Esophagus squamous epithelium (tissue), 5 donors: ENCODE measurements at regions not wholly inside any gene's neighbourhood (a gene's known extent, or its start where the extent isn't known, plus 50 kb on each side); places are given as distances from the start of the nearest gene placed in this dataset.
A peak's percentile ranks its signal among the peaks of the same experiment; 100 is the strongest.

Experiments
- DNase-seq: peaks from one replicate; lab custom pipeline; 2025; lab: John Stamatoyannopoulos, UW
- H3K27ac ChIP-seq, 4 donors: fragments of 200-600 bp; sonication (generic); one replicate each; pipeline ENCODE4 v1.5.1; 2016 to 2019; ENCODE audit warnings: mild to moderate bottlenecking in 1 of 4
- H3K27me3 ChIP-seq, 4 donors: fragments of 200-600 bp; sonication (generic); 1 replicate in 3 of 4; 2 replicates in 1 of 4; pipeline versions ENCODE4 v1.5.1 to v1.6.0; 2017 to 2021; ENCODE audit warnings: antibody characterized with exemption in 1 of 4
- H3K36me3 ChIP-seq, 3 donors: fragments of 200-600 bp; sonication (generic); one replicate each; pipeline ENCODE4 v1.5.1; 2016 to 2019
- H3K4me1 ChIP-seq, 3 donors: fragments of 200-600 bp; sonication (generic); one replicate each; pipeline ENCODE4 v1.5.1; 2017 to 2019
- H3K4me3 ChIP-seq, 4 donors: fragments of 200-600 bp; sonication (generic); 1 replicate in 3 of 4; 2 replicates in 1 of 4; pipeline ENCODE4 v1.5.1; 2016 to 2019; ENCODE audit warnings: mild to moderate bottlenecking in 2 of 4, moderate library complexity in 1 of 4
- H3K9me3 ChIP-seq, 3 donors: fragments of 200-600 bp; sonication (generic); one replicate each; pipeline ENCODE4 v1.5.1; 2016 to 2019
- CTCF ChIP-seq, 6 experiments: fragments of 450-650 bp in 4 of 6; fragments of 200-600 bp in 2 of 6; sonication (generic) in 2 of 6; IDR thresholded peaks; one replicate each; pipeline ENCODE4 v1.5.1; 2016 to 2019; ENCODE audit warnings: antibody characterized with exemption in 6 of 6, mild to moderate bottlenecking in 4 of 6, moderate library complexity in 4 of 6
- POLR2A ChIP-seq, 4 donors: fragments of 450-650 bp; IDR thresholded peaks; one replicate each; pipeline ENCODE4 v1.6.1; 2017; ENCODE audit warnings: antibody characterized with exemption in 4 of 4, mild to moderate bottlenecking in 4 of 4, moderate library complexity in 3 of 4
- WGBS, 2 donors: methylation state at CpG; one replicate each; pipeline ENCODE4 v1.1.5; 2018; 5-methylcytosine and 5-hydroxymethylcytosine counted together
- intact Hi-C: fragments of 100-400 bp; cut with DNase I; formaldehyde crosslinking; loops from one replicate; pipeline ENCODE4 v1.15.0; 2022
- donor health status: DM: yes; HTN: yes; CAD: no.

GRCh38 chr3:102129760-102130608 lies 280.7 kb downstream of the NFKBIZ start:
- Histone ChIP-seq H3K9me3 (no peaks in the 10 kb centered on the region), H3K4me1 (peaks cover 6 to 33% (median 27%) of the 10 kb centered on the region in 3 donors), H3K4me3 (no peak overlapping the region), H3K27ac (peak overlapping the region; percentile 62 to 86 (median 66)), H3K27me3 (no peaks in the 10 kb centered on the region), H3K36me3 (no peaks in the 10 kb centered on the region)
- TF ChIP-seq POLR2A (IDR thresholded peaks at IDR 0.05) (no peak), CTCF (IDR thresholded peaks at IDR 0.05) (no peak)
- DNase-seq = no peak
- WGBS, 2 donors = 21 to 27% methylated on average over 3 of the region's 3 CpGs
- intact Hi-C loops = no loop called here

DNA sequence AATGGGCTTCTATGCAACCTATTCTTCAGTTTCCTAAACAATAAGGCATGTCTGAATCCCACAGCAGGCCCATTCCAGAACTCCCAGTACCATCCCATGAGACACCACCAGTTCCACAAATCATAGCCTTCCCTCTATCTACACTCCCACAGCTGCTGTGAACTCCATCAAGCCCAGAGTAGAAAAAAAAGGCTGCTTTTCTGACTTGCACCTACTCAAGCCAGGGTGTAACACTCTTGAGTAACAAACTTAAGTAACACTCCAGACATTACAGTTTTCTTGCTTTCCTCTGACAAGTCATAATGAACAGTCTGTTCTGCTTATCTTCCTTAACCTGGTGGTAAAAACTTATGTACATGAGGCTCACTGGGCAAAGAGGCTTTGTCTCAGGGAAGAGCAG lies 283.1 kb downstream of the NFKBIZ start:
- Histone ChIP-seq H3K4me3 (no peak overlapping the region), H3K4me1 (peaks cover 6 to 31% (median 23%) of the 10 kb centered on the region in 3 donors), H3K27me3 (no peaks in the 10 kb centered on the region), H3K36me3 (no peaks in the 10 kb centered on the region), H3K9me3 (no peaks in the 10 kb centered on the region), H3K27ac (peak overlapping the region in 1 of 4 donors; percentile 16)
- DNase-seq = no peak
- intact Hi-C loops = no loop called here
- TF ChIP-seq CTCF (IDR thresholded peaks at IDR 0.05) = no peak
- no peak for TF ChIP-seq POLR2A (IDR thresholded peaks at IDR 0.05)

- DNase-seq = no peak
- H3K4me1 ChIP-seq = peaks cover 6 to 31% (median 23%) of the 10 kb centered on the region in 3 donors
- H3K4me3 ChIP-seq = no peak overlapping the region
- intact Hi-C loops = no loop called here
- TF ChIP-seq POLR2A (IDR thresholded peaks at IDR 0.05) (no peak), CTCF (IDR thresholded peaks at IDR 0.05) (no peak)
- H3K9me3 ChIP-seq = no peaks in the 10 kb centered on the region
- no peak overlapping the region for H3K27ac ChIP-seq
- H3K36me3 ChIP-seq = no peaks in the 10 kb centered on the region
- WGBS, 2 donors = 94% methylated on average over 2 of the region's 2 CpGs; no CpG with 5 or more reads in 1 of the 2 donors
- H3K27me3 ChIP-seq = no peaks in the 10 kb centered on the region
Observed at GRCh38 chr3:102133376-102133775, 284.1 kb downstream of the NFKBIZ start.

- Histone ChIP-seq H3K27me3 (no peaks in the 10 kb centered on the region), H3K4me1 (peaks cover 6 to 21% (median 16%) of the 10 kb centered on the region in 3 donors), H3K27ac (no peak overlapping the region), H3K4me3 (no peak overlapping the region), H3K9me3 (no peaks in the 10 kb centered on the region), H3K36me3 (no peaks in the 10 kb centered on the region)
- TF ChIP-seq CTCF (IDR thresholded peaks at IDR 0.05) = no peak
- TF ChIP-seq POLR2A (IDR thresholded peaks at IDR 0.05) = no peak
- intact Hi-C loops = no loop called here
- 75 to 85% methylated on average over 5 of the region's 5 CpGs for WGBS, 2 donors
- DNase-seq = no peak
Observed at GRCh38 chr3:102135316-102135715, 286.0 kb downstream of the NFKBIZ start.

- no peak for DNase-seq
- no peaks in the 10 kb centered on the region for H3K27me3 ChIP-seq
- peaks cover 6 to 17% (median 8%) of the 10 kb centered on the region in 3 donors for H3K4me1 ChIP-seq
- H3K27ac ChIP-seq = no peak overlapping the region
- H3K9me3 ChIP-seq = no peaks in the 10 kb centered on the region
- 44 to 57% methylated on average over 2 of the region's 2 CpGs for WGBS, 2 donors
- no peaks in the 10 kb centered on the region for H3K36me3 ChIP-seq
- TF ChIP-seq CTCF (IDR thresholded peaks at IDR 0.05) (no peak), POLR2A (IDR thresholded peaks at IDR 0.05) (no peak)
- intact Hi-C loops = no loop called here
- no peak overlapping the region for H3K4me3 ChIP-seq
Observed at GRCh38 chr3:102136183-102136582, 286.9 kb downstream of the NFKBIZ start.
